Mesendoderm (in vitro differentiated cells): ENCODE measurements at regions not wholly inside any gene's neighbourhood (a gene's known extent, or its start where the extent isn't known, plus 50 kb on each side); places are given as distances from the start of the nearest gene placed in this dataset.

ENCODE experiments used
- DNase-seq: peaks from one replicate; pipeline ENCODE4 v3.0.0; 2013
- H2AK5ac ChIP-seq: 2 replicates; pipeline ENCODE4 v1.6.1; 2013; ENCODE audit warnings: low read length, inconsistent platforms
- H2BK120ac ChIP-seq: 2 replicates; pipeline ENCODE4 v1.6.1; 2013; ENCODE audit warnings: low read depth, mild to moderate bottlenecking, low read length, moderate library complexity, mixed read lengths
- H2BK15ac ChIP-seq: replicated peaks from 2 replicates; pipeline ENCODE4 v1.6.1; 2013; ENCODE audit warnings: low read depth, mild to moderate bottlenecking, moderate library complexity
- H2BK5ac ChIP-seq: 2 replicates; pipeline ENCODE4 v1.6.1; 2013; ENCODE audit warnings: low read length, inconsistent platforms
- H3K18ac ChIP-seq: 2 replicates; pipeline ENCODE4 v1.6.1; 2013; ENCODE audit warnings: mild to moderate bottlenecking, low read length, mixed read lengths
- H3K23ac ChIP-seq: one replicate; pipeline ENCODE4 v1.6.1; 2013; ENCODE audit warnings: low read length
- H3K27ac ChIP-seq: 2 replicates; pipeline ENCODE4 v1.5.1; 2013; ENCODE audit warnings: low read depth, mild to moderate bottlenecking, inconsistent platforms, low read length, moderate library complexity
- H3K27me3 ChIP-seq: 2 replicates; pipeline ENCODE4 v1.6.1; 2013; ENCODE audit warnings: low read length, control low read depth, mild to moderate bottlenecking, inconsistent platforms; ENCODE audit not compliant: insufficient read depth, poor library complexity
- H3K36me3 ChIP-seq: 2 replicates; pipeline ENCODE4 v1.6.1; 2013; ENCODE audit warnings: low read length, inconsistent platforms; ENCODE audit not compliant: control insufficient read depth, insufficient read depth
- H3K4ac ChIP-seq: one replicate; pipeline ENCODE4 v1.6.1; 2013; ENCODE audit warnings: low read depth, mild to moderate bottlenecking, low read length, moderate library complexity
- H3K4me1 ChIP-seq: 2 replicates; pipeline ENCODE4 v1.6.1; 2013; ENCODE audit warnings: low read depth, low read length, inconsistent platforms; ENCODE audit not compliant: control insufficient read depth
- H3K4me2 ChIP-seq: 2 replicates; pipeline ENCODE4 v1.6.1; 2013; ENCODE audit warnings: low read length
- H3K4me3 ChIP-seq: 2 replicates; pipeline ENCODE4 v1.5.1; 2013; ENCODE audit warnings: mild to moderate bottlenecking, low read length
- H3K56ac ChIP-seq: one replicate; pipeline ENCODE4 v1.6.1; 2013; ENCODE audit warnings: low read length
- H3K79me1 ChIP-seq: 2 replicates; pipeline ENCODE4 v1.6.1; 2013; ENCODE audit warnings: low read length, inconsistent platforms
- H3K79me2 ChIP-seq: 2 replicates; pipeline ENCODE4 v1.6.1; 2013; ENCODE audit warnings: mild to moderate bottlenecking, low read length; ENCODE audit not compliant: control insufficient read depth, insufficient read depth
- H3K9ac ChIP-seq: 2 replicates; pipeline ENCODE4 v1.6.1; 2013; ENCODE audit warnings: low read length, inconsistent platforms
- H4K5ac ChIP-seq: one replicate; pipeline ENCODE4 v1.6.1; 2013; ENCODE audit warnings: low read length
- H4K8ac ChIP-seq: one replicate; pipeline ENCODE4 v1.6.1; 2013; ENCODE audit warnings: low read depth, mild to moderate bottlenecking, control low read depth, low read length, moderate library complexity
- WGBS: extraction: QIAGEN DNeasy Blood & Tissue Kit; methylation state at CpG from one replicate; pipeline ENCODE4 v1.1.7; 2013; ENCODE audit warnings: low lambda C conversion rate, missing lambda C conversion rate; ENCODE audit not compliant: insufficient coverage; ENCODE audit errors: extremely low coverage; 5-methylcytosine and 5-hydroxymethylcytosine counted together

DNA sequence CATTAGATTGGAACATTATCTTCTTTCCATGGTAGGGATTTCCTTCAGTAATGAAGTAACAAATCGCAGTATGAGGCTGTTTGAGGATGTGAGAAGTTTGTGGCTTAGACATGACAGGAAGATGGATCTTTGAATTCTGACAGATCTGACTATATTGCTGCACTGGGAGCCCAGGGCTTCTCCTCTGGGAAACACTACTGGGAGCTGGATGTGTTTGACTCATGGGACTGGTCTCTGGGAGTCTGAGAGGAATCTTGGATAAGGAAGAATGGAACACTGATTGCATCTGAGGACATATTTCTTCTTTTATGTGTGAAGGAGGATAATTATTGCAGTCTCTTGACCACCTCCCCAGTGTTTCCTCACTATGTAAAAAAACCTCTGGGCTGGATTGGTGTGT, 77.2 kb upstream of the ST6GAL2 start:
- no peaks in the 10 kb centered on the region for H3K79me2 ChIP-seq
- no peaks in the 10 kb centered on the region for H3K79me1 ChIP-seq
- H2BK5ac ChIP-seq = no peak overlapping the region
- H3K36me3 ChIP-seq = no peaks in the 10 kb centered on the region
- H4K5ac ChIP-seq = no peak overlapping the region
- WGBS = no CpG with 5 or more reads among the region's 1 CpG
- no peak overlapping the region for H3K27ac ChIP-seq
- H4K8ac ChIP-seq = no peak overlapping the region
- no peak overlapping the region for H3K23ac ChIP-seq
- no peak overlapping the region for H2BK15ac ChIP-seq
- no peak for DNase-seq
- no peak overlapping the region for H3K4ac ChIP-seq
- no peak overlapping the region for H3K4me2 ChIP-seq
- H2BK120ac ChIP-seq = no peak overlapping the region
- H3K4me3 ChIP-seq = no peak overlapping the region
- H3K27me3 ChIP-seq = no peaks in the 10 kb centered on the region
- no peak overlapping the region for H2AK5ac ChIP-seq
- H3K18ac ChIP-seq = no peak overlapping the region
- H3K4me1 ChIP-seq = no peaks in the 10 kb centered on the region
- H3K56ac ChIP-seq = no peak overlapping the region
- H3K9ac ChIP-seq = no peak overlapping the region

DNA sequence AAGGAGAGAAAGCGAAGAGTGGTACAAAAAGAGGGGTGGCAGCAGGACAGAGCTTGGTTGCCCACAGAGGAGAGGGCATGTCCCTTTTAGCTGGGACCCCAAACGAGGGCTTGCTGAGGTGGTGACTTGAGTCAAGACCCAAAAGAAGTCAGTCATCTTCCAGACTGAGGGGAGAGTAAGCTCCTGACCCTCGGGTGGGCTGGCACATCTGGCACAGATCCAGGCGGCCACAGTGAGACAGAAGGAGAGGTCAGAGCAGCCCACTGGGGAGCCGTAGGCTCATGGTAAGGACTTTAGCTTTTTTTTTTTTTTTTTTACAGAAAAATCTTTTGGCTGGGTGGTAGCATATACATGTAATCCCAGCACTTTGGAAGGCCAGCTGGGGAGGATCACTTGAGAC, 77.9 kb upstream of the ST6GAL2 start:
- H3K27me3 ChIP-seq = no peaks in the 10 kb centered on the region
- no peak overlapping the region for H3K4me2 ChIP-seq
- H3K56ac ChIP-seq = no peak overlapping the region
- no peak for DNase-seq
- no peak overlapping the region for H2BK15ac ChIP-seq
- H4K8ac ChIP-seq = no peak overlapping the region
- H2BK120ac ChIP-seq = no peak overlapping the region
- H3K9ac ChIP-seq = no peak overlapping the region
- no peak overlapping the region for H4K5ac ChIP-seq
- no peak overlapping the region for H2AK5ac ChIP-seq
- no peaks in the 10 kb centered on the region for H3K79me1 ChIP-seq
- no peak overlapping the region for H3K4ac ChIP-seq
- WGBS = no CpG with 5 or more reads among the region's 5 CpGs
- no peak overlapping the region for H3K18ac ChIP-seq
- no peak overlapping the region for H3K23ac ChIP-seq
- no peak overlapping the region for H3K4me3 ChIP-seq
- no peaks in the 10 kb centered on the region for H3K36me3 ChIP-seq
- H3K79me2 ChIP-seq = no peaks in the 10 kb centered on the region
- H3K4me1 ChIP-seq = no peaks in the 10 kb centered on the region
- H3K27ac ChIP-seq = no peak overlapping the region
- no peak overlapping the region for H2BK5ac ChIP-seq

DNA sequence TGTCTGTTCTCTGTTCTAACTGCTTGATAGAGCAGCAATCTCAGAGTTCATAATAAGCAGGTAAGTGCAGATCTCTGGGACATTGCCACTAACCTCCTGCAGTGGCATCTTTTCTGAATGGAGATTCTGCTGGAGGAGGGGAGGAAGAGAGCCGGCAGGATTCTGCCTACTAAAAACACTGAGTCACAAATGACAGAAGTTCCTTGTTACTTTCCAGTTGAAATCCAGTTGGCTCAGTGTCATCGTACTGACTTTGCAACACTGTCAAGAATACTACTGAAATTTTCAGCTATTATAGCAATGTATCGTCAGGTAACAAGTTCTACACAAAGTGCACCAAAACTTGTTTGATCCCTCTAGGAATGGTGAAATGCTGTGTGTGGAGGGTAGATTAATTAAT, 79.6 kb upstream of the ST6GAL2 start:
- Histone ChIP-seq H2AK5ac (no peak overlapping the region), H3K79me2 (no peaks in the 10 kb centered on the region), H3K4ac (no peak overlapping the region), H3K4me1 (no peaks in the 10 kb centered on the region), H3K9ac (no peak overlapping the region), H3K27me3 (no peaks in the 10 kb centered on the region), H3K79me1 (no peaks in the 10 kb centered on the region), H4K8ac (no peak overlapping the region), H3K23ac (no peak overlapping the region), H3K4me3 (no peak overlapping the region), H3K56ac (no peak overlapping the region), H4K5ac (no peak overlapping the region), H3K36me3 (no peaks in the 10 kb centered on the region), H2BK5ac (no peak overlapping the region), H3K4me2 (no peak overlapping the region), H3K18ac (no peak overlapping the region), H2BK15ac (no peak overlapping the region), H3K27ac (no peak overlapping the region), H2BK120ac (no peak overlapping the region)
- no CpG with 5 or more reads among the region's 3 CpGs for WGBS
- DNase-seq = no peak

DNA sequence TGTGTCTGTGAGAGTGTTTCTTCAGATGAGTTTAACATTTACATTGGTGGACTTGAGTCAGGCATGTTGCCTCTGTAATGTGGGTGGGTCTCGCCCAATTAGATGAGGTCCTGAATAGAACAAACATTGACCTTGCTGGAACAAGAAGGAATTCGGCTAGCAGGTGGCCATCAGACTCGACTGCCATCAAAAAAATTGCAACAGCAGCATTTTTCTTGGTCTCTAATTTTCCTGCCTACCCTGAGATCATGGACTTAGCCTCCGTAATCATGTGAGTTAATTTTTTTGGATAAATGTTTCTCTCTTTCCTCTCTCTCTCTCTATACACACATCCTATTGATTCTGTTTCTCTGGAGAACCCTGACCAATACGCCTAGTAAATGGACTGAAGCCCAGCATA, 83.8 kb upstream of the ST6GAL2 start:
- H3K9ac ChIP-seq = no peak overlapping the region
- H3K23ac ChIP-seq = no peak overlapping the region
- no peak overlapping the region for H3K4ac ChIP-seq
- no peak overlapping the region for H3K4me2 ChIP-seq
- H3K79me1 ChIP-seq = no peaks in the 10 kb centered on the region
- H3K27ac ChIP-seq = no peak overlapping the region
- H4K5ac ChIP-seq = no peak overlapping the region
- H3K27me3 ChIP-seq = no peaks in the 10 kb centered on the region
- H2BK5ac ChIP-seq = no peak overlapping the region
- H3K4me3 ChIP-seq = no peak overlapping the region
- H3K36me3 ChIP-seq = no peaks in the 10 kb centered on the region
- no peak overlapping the region for H2BK15ac ChIP-seq
- H3K4me1 ChIP-seq = no peaks in the 10 kb centered on the region
- no peak overlapping the region for H3K18ac ChIP-seq
- H4K8ac ChIP-seq = no peak overlapping the region
- WGBS = no CpG with 5 or more reads among the region's 5 CpGs
- no peak overlapping the region for H3K56ac ChIP-seq
- no peak overlapping the region for H2AK5ac ChIP-seq
- H3K79me2 ChIP-seq = no peaks in the 10 kb centered on the region
- DNase-seq = no peak
- no peak overlapping the region for H2BK120ac ChIP-seq

DNA sequence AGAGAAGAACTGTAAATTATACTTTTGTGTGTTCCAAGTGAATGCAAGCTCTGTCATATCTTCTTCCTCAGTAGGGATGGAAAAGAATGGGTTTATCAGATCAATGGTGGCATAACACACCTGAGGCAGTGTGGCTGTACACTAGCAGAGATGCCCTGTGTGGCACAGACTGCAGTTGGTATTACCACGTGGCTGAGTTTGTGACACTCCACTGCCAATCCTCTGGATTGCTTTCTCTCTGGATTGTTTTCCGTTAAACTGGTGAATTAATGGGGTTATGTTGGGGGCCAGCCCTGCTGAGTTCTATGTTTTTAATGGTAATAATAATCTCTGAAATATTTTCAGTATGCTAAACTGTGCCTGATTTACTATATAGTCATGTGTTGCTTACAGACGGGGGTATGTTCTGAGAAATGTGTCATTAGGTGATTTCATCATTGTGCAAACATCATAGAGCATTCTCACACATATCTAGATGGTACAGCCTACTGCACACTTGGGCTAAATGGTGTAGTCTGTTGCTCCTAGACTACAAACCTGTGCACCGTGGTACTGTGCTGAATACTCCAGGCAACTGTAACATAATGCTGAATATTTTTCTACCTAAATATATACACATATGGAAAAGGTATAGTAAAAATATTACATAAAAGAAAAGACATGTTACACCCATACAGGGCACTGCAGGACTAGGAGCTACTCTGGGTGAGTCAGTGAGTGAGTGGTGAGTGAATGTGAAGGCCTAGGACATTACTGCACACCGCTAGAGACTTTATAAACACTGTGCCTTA, 84.7 kb upstream of the ST6GAL2 start:
- no peak overlapping the region for H3K27ac ChIP-seq

DNA sequence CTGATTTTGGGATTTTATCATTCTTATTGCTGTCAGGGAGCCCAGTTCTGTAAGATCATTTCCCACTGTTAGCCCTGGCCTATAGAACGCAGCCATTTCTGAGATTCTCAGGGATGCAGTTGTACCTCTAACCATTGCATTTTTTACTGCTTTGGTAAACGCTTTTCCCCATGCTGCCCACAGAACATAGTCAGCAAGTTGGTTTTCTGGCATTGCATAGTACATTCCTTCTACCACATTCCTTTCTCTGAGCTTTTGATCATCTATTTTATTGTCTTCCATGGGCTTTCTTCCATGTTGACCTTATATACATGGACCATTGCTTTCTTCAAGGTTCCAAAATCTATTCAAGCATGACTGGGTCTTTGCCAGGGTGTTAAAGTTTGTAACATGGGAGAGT, 86.8 kb upstream of the ST6GAL2 start:
- Histone ChIP-seq H3K9ac (no peak overlapping the region), H2AK5ac (no peak overlapping the region), H4K8ac (no peak overlapping the region), H3K4me2 (no peak overlapping the region), H3K4me1 (no peaks in the 10 kb centered on the region), H3K27ac (no peak overlapping the region), H4K5ac (no peak overlapping the region), H3K36me3 (no peaks in the 10 kb centered on the region), H3K56ac (no peak overlapping the region), H2BK5ac (no peak overlapping the region), H3K79me2 (no peaks in the 10 kb centered on the region), H2BK120ac (no peak overlapping the region), H2BK15ac (no peak overlapping the region), H3K79me1 (no peaks in the 10 kb centered on the region), H3K18ac (no peak overlapping the region), H3K27me3 (no peaks in the 10 kb centered on the region), H3K23ac (no peak overlapping the region), H3K4ac (no peak overlapping the region), H3K4me3 (no peak overlapping the region)
- DNase-seq = no peak
- no CpG with 5 or more reads among the region's 2 CpGs for WGBS

More for the DNA sequence above, 84.7 kb upstream of the ST6GAL2 start:
- no peak overlapping the region for H3K18ac ChIP-seq
- H3K27me3 ChIP-seq = no peaks in the 10 kb centered on the region
- DNase-seq = no peak
- H3K36me3 ChIP-seq = no peaks in the 10 kb centered on the region
- no peak overlapping the region for H2AK5ac ChIP-seq
- H3K79me1 ChIP-seq = no peaks in the 10 kb centered on the region
- H2BK120ac ChIP-seq = no peak overlapping the region
- no peaks in the 10 kb centered on the region for H3K4me1 ChIP-seq
- H2BK5ac ChIP-seq = no peak overlapping the region
- no peak overlapping the region for H4K5ac ChIP-seq
- H3K79me2 ChIP-seq = no peaks in the 10 kb centered on the region
- no peak overlapping the region for H2BK15ac ChIP-seq
- no peak overlapping the region for H3K4me3 ChIP-seq
- H3K23ac ChIP-seq = no peak overlapping the region
- WGBS = no CpG with 5 or more reads among the region's 5 CpGs
- H3K4ac ChIP-seq = no peak overlapping the region
- no peak overlapping the region for H3K4me2 ChIP-seq
- no peak overlapping the region for H4K8ac ChIP-seq
- no peak overlapping the region for H3K9ac ChIP-seq
- H3K56ac ChIP-seq = no peak overlapping the region
